ENCODE measurements at regions not wholly inside any gene's neighbourhood (a gene's known extent, or its start where the extent isn't known, plus 50 kb on each side); places are given as distances from the start of the nearest gene placed in this dataset.

- Mint-ChIP-seq H3K27me3 (ENCODE audit: low read depth in 2 of 2) (peaks cover 0 to 3% of the 10 kb centered on the region in 2 donors), H3K36me3 (no peaks in the 10 kb centered on the region), H3K27ac (no peak overlapping the region), H3K4me1 (no peaks in the 10 kb centered on the region), H3K4me3 (no peak overlapping the region), H3K9me3 (peaks cover 0 to 2% of the 10 kb centered on the region in 2 donors)
- no peak for ATAC-seq
- no peak for DNase-seq
- H3K36me3 ChIP-seq (ENCODE audit: control insufficient read depth, insufficient read depth, low read length), result no peaks in the 10 kb centered on the region
- no peak overlapping the region for H3K27ac ChIP-seq (ENCODE audit: low read length)
- WGBS (ENCODE audit: insufficient coverage), result 94% methylated on average over 3 of the region's 3 CpGs
- H3K4me3 ChIP-seq (ENCODE audit: low read length), result no peak overlapping the region
- TF ChIP-seq CTCF (IDR thresholded peaks at IDR 0.05), result no peak
- no peaks in the 10 kb centered on the region for H3K9me3 ChIP-seq (ENCODE audit: control insufficient read depth, insufficient read depth, low read length)
- intact Hi-C loops (cut with micrococcal nuclease), result no loop called here
- H3K27me3 ChIP-seq (ENCODE audit: control insufficient read depth, insufficient read depth, low read length), result no peaks in the 10 kb centered on the region
- H3K4me1 ChIP-seq (ENCODE audit: control insufficient read depth, insufficient read depth, low read length), result no peaks in the 10 kb centered on the region
These were observed 163.5 kb upstream of the RUNX1 start for GRCh38 chr21:35212393-35213127.

- Mint-ChIP-seq H3K36me3 (no peaks in the 10 kb centered on the region), H3K4me1 (peaks cover 0 to 2% of the 10 kb centered on the region in 2 donors), H3K9me3 (peaks cover 0 to 2% of the 10 kb centered on the region in 2 donors), H3K27me3 (ENCODE audit: low read depth in 2 of 2) (peaks cover 0 to 5% of the 10 kb centered on the region in 2 donors), H3K4me3 (no peak overlapping the region), H3K27ac (no peak overlapping the region)
- ATAC-seq (no peak), DNase-seq (no peak)
- TF ChIP-seq CTCF (IDR thresholded peaks at IDR 0.05), result no peak
- intact Hi-C loops (cut with micrococcal nuclease), result no loop called here
- Histone ChIP-seq H3K36me3 (ENCODE audit: control insufficient read depth, insufficient read depth, low read length) (no peaks in the 10 kb centered on the region), H3K9me3 (ENCODE audit: control insufficient read depth, insufficient read depth, low read length) (no peaks in the 10 kb centered on the region), H3K4me3 (ENCODE audit: low read length) (no peak overlapping the region), H3K4me1 (ENCODE audit: control insufficient read depth, insufficient read depth, low read length) (no peaks in the 10 kb centered on the region), H3K27me3 (ENCODE audit: control insufficient read depth, insufficient read depth, low read length) (no peaks in the 10 kb centered on the region), H3K27ac (ENCODE audit: low read length) (no peak overlapping the region)
- 90% methylated on average over 5 of the region's 6 CpGs for WGBS (ENCODE audit: insufficient coverage)
These were observed 162.7 kb upstream of the RUNX1 start for GRCh38 chr21:35211782-35212181.

GRCh38 chr21:35210093-35210492, 161.0 kb upstream of the RUNX1 start:
- peaks cover 1 to 11% of the 10 kb centered on the region in 2 donors for H3K27me3 Mint-ChIP-seq (ENCODE audit: low read depth in 2 of 2)
- H3K36me3 Mint-ChIP-seq, result no peaks in the 10 kb centered on the region
- H3K4me1 Mint-ChIP-seq, result peaks cover 1 to 17% of the 10 kb centered on the region in 2 donors
- H3K9me3 Mint-ChIP-seq, result peaks cover 0 to 2% of the 10 kb centered on the region in 2 donors
- 97% methylated on average over 3 of the region's 4 CpGs for WGBS (ENCODE audit: insufficient coverage)
- no peak for TF ChIP-seq CTCF (IDR thresholded peaks at IDR 0.05)
- no peak for ATAC-seq
- H3K36me3 ChIP-seq (ENCODE audit: control insufficient read depth, insufficient read depth, low read length), result no peaks in the 10 kb centered on the region
- peaks cover 2% of the 10 kb centered on the region for H3K27me3 ChIP-seq (ENCODE audit: control insufficient read depth, insufficient read depth, low read length)
- H3K4me1 ChIP-seq (ENCODE audit: control insufficient read depth, insufficient read depth, low read length), result peaks cover 11% of the 10 kb centered on the region
- intact Hi-C loops (cut with micrococcal nuclease), result no loop called here
- no peak for DNase-seq
- H3K9me3 ChIP-seq (ENCODE audit: control insufficient read depth, insufficient read depth, low read length), result no peaks in the 10 kb centered on the region
- H3K4me3 Mint-ChIP-seq, result no peak overlapping the region
- no peak overlapping the region for H3K27ac Mint-ChIP-seq
- no peak overlapping the region for H3K27ac ChIP-seq (ENCODE audit: low read length)
- no peak overlapping the region for H3K4me3 ChIP-seq (ENCODE audit: low read length)

Data from natural killer cell (primary cell).